Neural cell (in vitro differentiated cells): ENCODE measurements at regions not wholly inside any gene's neighbourhood (a gene's known extent, or its start where the extent isn't known, plus 50 kb on each side); places are given as distances from the start of the nearest gene placed in this dataset.

ENCODE experiments used
- H2AFZ ChIP-seq: fragments of 200-600, 300-800 bp; sonication (generic), shearing (Covaris generic); 2 replicates; pipeline ENCODE4 v1.6.0; 2014; ENCODE audit warnings: low read depth, mild to moderate bottlenecking, antibody characterized with exemption, low read length, moderate library complexity
- H3F3A ChIP-seq: fragments of 200-600 bp; shearing (Covaris generic); 2 replicates; pipeline ENCODE4 v1.6.1; 2016; ENCODE audit warnings: mild to moderate bottlenecking, moderate library complexity, mixed read lengths, antibody characterized with exemption, low read length; ENCODE audit not compliant: insufficient read depth, poor library complexity, severe bottlenecking
- H3K27ac ChIP-seq: fragments of 200-600, 300-800 bp; sonication (generic), shearing (Covaris generic); 2 replicates; pipeline ENCODE4 v1.5.1; 2014; ENCODE audit warnings: mild to moderate bottlenecking, low read length, moderate library complexity
- H3K27me3 ChIP-seq: fragments of 300-800, 200-600 bp; sonication (generic), shearing (Covaris generic); 2 replicates; pipeline ENCODE4 v1.6.0; 2014; ENCODE audit warnings: mild to moderate bottlenecking, low read depth, low read length, moderate library complexity; ENCODE audit not compliant: insufficient read depth
- H3K36me3 ChIP-seq: fragments of 300-800, 200-600 bp; sonication (generic), shearing (Covaris generic); 2 replicates; pipeline ENCODE4 v1.5.1; 2014; ENCODE audit warnings: mild to moderate bottlenecking, antibody characterized with exemption, low read length, moderate library complexity; ENCODE audit not compliant: insufficient read depth
- H3K4me2 ChIP-seq: fragments of 300-800, 200-600 bp; sonication (generic), shearing (Covaris generic); 2 replicates; pipeline ENCODE4 v1.6.0; 2014; ENCODE audit warnings: mild to moderate bottlenecking, low read length
- H3K4me3 ChIP-seq: fragments of 300-800, 200-600 bp; sonication (generic), shearing (Covaris generic); 2 replicates; pipeline ENCODE4 v1.5.1; 2014; ENCODE audit warnings: mild to moderate bottlenecking, low read length, moderate library complexity
- H3K79me2 ChIP-seq: fragments of 200-600 bp; shearing (Covaris generic); replicated peaks from 2 replicates; pipeline ENCODE4 v1.6.0; 2014; ENCODE audit warnings: mild to moderate bottlenecking, low read length, moderate library complexity; ENCODE audit not compliant: insufficient read depth
- H3K9ac ChIP-seq: fragments of 300-800, 200-600 bp; sonication (generic), shearing (Covaris generic); 2 replicates; pipeline ENCODE4 v1.6.1; 2016; ENCODE audit warnings: mild to moderate bottlenecking, low read length, mixed read lengths
- H3K9me2 ChIP-seq: fragments of 200-600 bp; shearing (Covaris generic); 2 replicates; pipeline ENCODE4 v1.6.1; 2016; ENCODE audit warnings: mild to moderate bottlenecking, low read length, mixed read lengths; ENCODE audit not compliant: insufficient read depth
- H3K9me3 ChIP-seq: fragments of 200-600, 300-800 bp; sonication (generic), shearing (Covaris generic); 2 replicates; pipeline ENCODE4 v1.6.1; 2016; ENCODE audit warnings: mild to moderate bottlenecking, mixed run types, low read length, moderate library complexity, mixed read lengths
- H4K20me1 ChIP-seq: fragments of 200-600 bp; shearing (Covaris generic); 2 replicates; pipeline ENCODE4 v1.6.1; 2016; ENCODE audit warnings: mild to moderate bottlenecking, mixed run types; ENCODE audit not compliant: insufficient read depth
- CTCF ChIP-seq: fragments of 450-650 bp; IDR thresholded peaks from 2 replicates; pipeline ENCODE4 v1.5.1; 2014; ENCODE audit warnings: antibody characterized with exemption, mild to moderate bottlenecking, moderate library complexity; ENCODE audit not compliant: poor library complexity, severe bottlenecking
- EP300 ChIP-seq: fragments of 450-650 bp; conservative IDR thresholded peaks from 2 replicates; pipeline ENCODE4 v1.6.1; 2014; ENCODE audit warnings: antibody characterized with exemption, mild to moderate bottlenecking, moderate library complexity; ENCODE audit not compliant: poor library complexity, severe bottlenecking
- EZH2 ChIP-seq: fragments of 200-600, 300-800 bp; shearing (Covaris generic), sonication (generic); IDR thresholded peaks from 2 replicates; pipeline ENCODE4 v1.6.1; 2014; ENCODE audit warnings: antibody characterized with exemption, low read length, borderline replicate concordance, mild to moderate bottlenecking; ENCODE audit not compliant: insufficient read depth, poor library complexity, severe bottlenecking
- MXI1 ChIP-seq: fragments of 450-650 bp; conservative IDR thresholded peaks from 2 replicates; pipeline ENCODE4 v1.6.1; 2014; ENCODE audit warnings: antibody characterized with exemption, mild to moderate bottlenecking; ENCODE audit not compliant: poor library complexity, severe bottlenecking
- POLR2AphosphoS5 ChIP-seq: IDR thresholded peaks from 2 replicates; pipeline ENCODE4 v1.6.1; 2012
- RAD21 ChIP-seq: fragments of 450-650 bp; conservative IDR thresholded peaks from 2 replicates; pipeline ENCODE4 v1.6.1; 2014; ENCODE audit warnings: antibody characterized with exemption, mild to moderate bottlenecking, moderate library complexity
- REST ChIP-seq: IDR thresholded peaks from 2 replicates; pipeline ENCODE4 v1.6.1; 2012; ENCODE audit warnings: borderline replicate concordance
- SMC3 ChIP-seq: fragments of 450-650 bp; conservative IDR thresholded peaks from 2 replicates; pipeline ENCODE4 v1.6.1; 2014; ENCODE audit warnings: antibody characterized with exemption, mild to moderate bottlenecking, moderate library complexity; ENCODE audit not compliant: poor library complexity
- TAF1 ChIP-seq: IDR thresholded peaks from 2 replicates; pipeline ENCODE4 v1.6.1; 2012; ENCODE audit warnings: low read depth

DNA sequence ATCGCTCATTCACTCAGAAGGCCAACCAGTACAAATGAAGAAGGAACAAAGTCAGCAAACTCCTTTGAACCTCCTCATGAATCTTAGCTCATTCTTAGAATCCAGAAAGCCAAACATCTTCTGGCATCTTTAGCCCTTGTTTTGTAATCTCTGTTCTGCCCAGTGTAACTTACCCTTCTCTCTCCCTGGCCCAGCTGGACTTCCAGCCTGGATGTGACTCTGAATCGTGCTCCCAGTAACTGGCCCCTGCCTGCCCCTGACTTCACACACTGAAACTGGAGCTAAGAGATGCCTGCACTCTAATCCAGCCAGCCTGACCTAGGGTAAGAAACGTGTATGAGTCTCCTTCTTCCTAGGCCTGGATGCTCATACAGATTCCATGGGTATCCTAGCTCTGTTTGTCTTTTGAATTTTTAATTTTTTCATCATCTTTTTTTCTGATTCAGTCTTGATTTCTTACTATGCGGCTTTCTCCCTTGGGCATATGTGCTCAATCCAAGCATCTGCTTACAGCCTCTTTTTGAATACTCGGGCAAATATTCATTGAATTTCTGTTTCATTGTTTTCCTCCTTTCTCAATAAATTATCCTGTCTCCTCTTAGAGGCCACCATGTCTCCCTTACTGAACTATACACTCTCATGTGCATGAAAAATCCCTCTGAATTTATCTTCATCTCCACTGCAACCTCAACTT lies 845.6 kb upstream of the AUTS2 start:
- H3K27me3 ChIP-seq: no peaks in the 10 kb centered on the region
- H2AFZ ChIP-seq: no peak overlapping the region
- no peaks in the 10 kb centered on the region for H3K79me2 ChIP-seq
- no peak overlapping the region for H3K4me3 ChIP-seq
- H3K27ac ChIP-seq: no peak overlapping the region
- H4K20me1 ChIP-seq: no peaks in the 10 kb centered on the region
- no peaks in the 10 kb centered on the region for H3K9me3 ChIP-seq
- TF ChIP-seq SMC3: no peak
- no peak for TF ChIP-seq EP300
- TF ChIP-seq POLR2AphosphoS5: no peak
- TF ChIP-seq CTCF: no peak
- TF ChIP-seq EZH2: no peak
- no peak for TF ChIP-seq MXI1
- TF ChIP-seq REST: no peak
- no peak for TF ChIP-seq TAF1
- TF ChIP-seq RAD21: no peak
- H3K4me2 ChIP-seq: no peak overlapping the region
- H3K9ac ChIP-seq: no peak overlapping the region
- no peaks in the 10 kb centered on the region for H3F3A ChIP-seq
- H3K36me3 ChIP-seq: no peaks in the 10 kb centered on the region
- no peaks in the 10 kb centered on the region for H3K9me2 ChIP-seq

DNA sequence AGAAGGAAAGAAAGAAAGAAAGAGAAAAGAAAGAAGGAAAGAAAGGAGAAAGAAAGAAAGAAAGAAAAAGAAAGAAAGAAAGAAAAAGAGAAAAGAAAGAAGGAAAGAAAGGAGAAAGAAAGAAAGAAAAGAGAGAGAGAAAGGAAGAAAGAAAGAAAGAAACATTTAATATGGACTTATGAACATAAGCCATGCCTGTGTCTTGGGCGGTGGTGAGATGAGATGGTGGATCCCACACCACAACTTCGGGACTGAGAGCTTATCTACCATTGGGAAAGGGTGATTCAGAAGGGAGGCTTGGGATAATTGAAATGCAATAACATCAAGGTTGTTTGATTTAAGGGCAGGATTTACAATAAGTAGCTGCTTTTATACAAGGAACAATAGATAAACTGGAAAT lies 843.9 kb upstream of the AUTS2 start:
- no peaks in the 10 kb centered on the region for H3K9me3 ChIP-seq
- no peaks in the 10 kb centered on the region for H3F3A ChIP-seq
- no peaks in the 10 kb centered on the region for H3K9me2 ChIP-seq
- no peaks in the 10 kb centered on the region for H4K20me1 ChIP-seq
- H3K4me3 ChIP-seq: no peak overlapping the region
- no peak overlapping the region for H2AFZ ChIP-seq
- H3K36me3 ChIP-seq: no peaks in the 10 kb centered on the region
- H3K9ac ChIP-seq: no peak overlapping the region
- H3K27ac ChIP-seq: no peak overlapping the region
- TF ChIP-seq CTCF (no peak), TAF1 (no peak), EZH2 (no peak), MXI1 (no peak), SMC3 (no peak), EP300 (no peak), POLR2AphosphoS5 (no peak), RAD21 (no peak), REST (no peak)
- no peaks in the 10 kb centered on the region for H3K27me3 ChIP-seq
- H3K4me2 ChIP-seq: no peak overlapping the region
- H3K79me2 ChIP-seq: no peaks in the 10 kb centered on the region
